Common myeloid progenitor, CD34-positive (primary cell): ENCODE measurements at regions not wholly inside any gene's neighbourhood (a gene's known extent, or its start where the extent isn't known, plus 50 kb on each side); places are given as distances from the start of the nearest gene placed in this dataset.
A peak's percentile ranks its signal among the peaks of the same experiment; 100 is the strongest.

Experiments used
- CTCF ChIA-PET: fragments of 350-600 bp; sonication (Branson Sonifier 250); formaldehyde crosslinking; loops from one replicate; lab custom pipeline; 2021; ENCODE audit warnings: antibody characterized with exemption; lab: Charles Lee
- POLR2A ChIA-PET: fragments of 350-600 bp; sonication (Branson Sonifier 250); formaldehyde crosslinking; loops from one replicate; lab custom pipeline; 2021; ENCODE audit warnings: antibody characterized with exemption; lab: Charles Lee
- DNase-seq, 3 donors: peaks; one replicate each; pipeline versions ENCODE4 v3.0.0 to v3.0.0-alpha.2; 2013
- H3K27ac ChIP-seq, 2 experiments: 1 replicate in 1 of 2; 2 replicates in 1 of 2; pipeline ENCODE4 v1.7.0; 2013; ENCODE audit warnings: inconsistent platforms in 2 of 2, low read length in 2 of 2, mild to moderate bottlenecking in 2 of 2, low read depth in 1 of 2, moderate library complexity in 1 of 2; ENCODE audit not compliant: severe bottlenecking in 2 of 2, insufficient read depth in 1 of 2, poor library complexity in 1 of 2
- H3K27me3 ChIP-seq, 5 experiments: replicated peaks in 2 of 5; 1 replicate in 3 of 5; 2 replicates in 2 of 5; pipeline versions ENCODE4 v1.6.1 to v1.7.0; 2013; ENCODE audit warnings: low read length in 4 of 5, mild to moderate bottlenecking in 2 of 5, moderate library complexity in 2 of 5, inconsistent platforms in 1 of 5; ENCODE audit not compliant: insufficient read depth in 5 of 5, control insufficient read depth in 4 of 5
- H3K36me3 ChIP-seq, 4 experiments: 1 replicate in 2 of 4; 2 replicates in 2 of 4; pipeline versions ENCODE4 v1.6.1 to v1.7.0; 2013; ENCODE audit warnings: low read length in 3 of 4, control low read depth in 1 of 4, mild to moderate bottlenecking in 1 of 4; ENCODE audit not compliant: control insufficient read depth in 4 of 4, insufficient read depth in 4 of 4
- H3K4me1 ChIP-seq, 4 experiments: 1 replicate in 3 of 4; 2 replicates in 1 of 4; pipeline versions ENCODE4 v1.6.1 to v1.7.1; 2013; ENCODE audit warnings: low read length in 3 of 4, mild to moderate bottlenecking in 3 of 4, control low read depth in 1 of 4, inconsistent platforms in 1 of 4, moderate library complexity in 1 of 4; ENCODE audit not compliant: control insufficient read depth in 4 of 4, insufficient read depth in 4 of 4; ENCODE audit errors: control extremely low read depth in 1 of 4
- H3K4me3 ChIP-seq, 7 experiments: 1 replicate in 4 of 7; 2 replicates in 3 of 7; pipeline versions ENCODE4 v1.5.1 to v1.7.0; 2013; ENCODE audit warnings: mild to moderate bottlenecking in 7 of 7, low read length in 6 of 7, moderate library complexity in 6 of 7, inconsistent platforms in 2 of 7, low read depth in 2 of 7, control low read depth in 1 of 7; ENCODE audit not compliant: insufficient read depth in 4 of 7, control insufficient read depth in 1 of 7; ENCODE audit errors: extremely low read depth in 1 of 7
- H3K9me3 ChIP-seq, 5 experiments: 1 replicate in 4 of 5; 2 replicates in 1 of 5; pipeline versions ENCODE4 v1.6.1 to v1.7.1; 2013; ENCODE audit warnings: low read length in 4 of 5, mild to moderate bottlenecking in 2 of 5, inconsistent platforms in 1 of 5, low read depth in 1 of 5, moderate library complexity in 1 of 5; ENCODE audit not compliant: control insufficient read depth in 4 of 5, insufficient read depth in 2 of 5; ENCODE audit errors: control extremely low read depth in 1 of 5
- WGBS: methylation state at CpG from one replicate; pipeline ENCODE4 v1.1.5; 2013; ENCODE audit not compliant: insufficient coverage; 5-methylcytosine and 5-hydroxymethylcytosine counted together

DNA sequence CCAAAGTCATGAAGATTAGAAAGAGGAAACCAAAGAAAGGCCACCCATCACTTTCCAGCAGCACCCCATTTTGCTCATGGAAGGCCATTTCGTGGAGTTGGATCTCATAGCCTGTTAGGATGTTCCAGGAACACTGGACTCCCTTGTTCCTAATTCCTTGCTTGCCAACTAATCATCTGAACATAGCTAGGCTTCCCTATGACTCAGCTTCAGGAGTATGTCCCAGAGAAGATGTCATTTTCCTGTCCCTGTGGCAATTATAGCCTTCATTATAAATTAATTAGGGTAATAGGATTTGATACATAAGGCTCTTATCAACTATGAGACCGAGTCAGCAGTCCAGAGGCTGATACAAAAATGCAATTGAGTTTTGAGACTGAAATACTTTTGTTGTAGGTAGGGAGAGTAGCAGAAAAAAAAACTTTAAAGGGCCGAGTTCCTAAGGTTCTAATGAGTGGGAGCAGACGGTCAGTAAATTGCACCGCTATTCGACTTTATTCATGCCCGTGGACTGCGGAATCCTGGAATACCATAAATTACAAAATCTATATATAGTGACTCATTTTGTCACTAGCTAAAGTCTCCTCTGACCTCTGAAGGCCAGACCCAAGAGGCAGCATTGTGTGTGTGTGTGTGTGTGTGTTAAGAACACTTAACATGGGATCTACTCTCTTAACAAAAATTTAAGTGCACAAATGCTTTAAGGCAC, 311.8 kb downstream of the FBXO15 start:
- Histone ChIP-seq H3K4me1 (peaks cover 0 to 3% (median 0%) of the 10 kb centered on the region in 4 experiments), H3K27me3 (peaks cover 0 to 1% (median 0%) of the 10 kb centered on the region in 5 experiments), H3K27ac (no peak overlapping the region), H3K9me3 (peaks cover 0 to 2% (median 0%) of the 10 kb centered on the region in 5 experiments), H3K36me3 (no peaks in the 10 kb centered on the region), H3K4me3 (no peak overlapping the region)
- POLR2A ChIA-PET, result interaction anchor here (0.6 kb wide), 1 partner anchor 568 kb away, joined by 3 read pairs; no protein-coding TSS in a partner anchor
- WGBS, result 83% methylated on average over 1 of the region's 8 CpGs
- no peak for DNase-seq
- CTCF ChIA-PET, result no interaction called here

GRCh38 chr18:73835039-73835438, 312.6 kb downstream of the FBXO15 start:
- Histone ChIP-seq H3K36me3 (no peaks in the 10 kb centered on the region), H3K9me3 (peaks cover 0 to 2% (median 0%) of the 10 kb centered on the region in 5 experiments), H3K27me3 (peaks cover 0 to 1% (median 0%) of the 10 kb centered on the region in 5 experiments), H3K4me1 (peaks cover 0 to 3% (median 0%) of the 10 kb centered on the region in 4 experiments), H3K27ac (no peak overlapping the region), H3K4me3 (peak overlapping the region in 1 of 7 experiments; percentile 17)
- 89% methylated on average over 3 of the region's 3 CpGs for WGBS
- POLR2A ChIA-PET, result no interaction called here
- CTCF ChIA-PET, result no interaction called here
- DNase-seq, result no peak

- peaks cover 0 to 2% (median 0%) of the 10 kb centered on the region in 5 experiments for H3K9me3 ChIP-seq
- no peaks in the 10 kb centered on the region for H3K4me1 ChIP-seq
- CTCF ChIA-PET, result interaction anchor here (0.6 kb wide), 1 partner anchor 55 kb away, joined by 3 read pairs; no protein-coding TSS in a partner anchor
- DNase-seq, result no peak
- peaks cover 0 to 2% (median 0%) of the 10 kb centered on the region in 5 experiments for H3K27me3 ChIP-seq
- H3K27ac ChIP-seq, result no peak overlapping the region
- no peak overlapping the region for H3K4me3 ChIP-seq
- WGBS, result 97% methylated on average over 6 of the region's 6 CpGs
- POLR2A ChIA-PET, result no interaction called here
- H3K36me3 ChIP-seq, result no peaks in the 10 kb centered on the region
These were observed 315.9 kb downstream of the FBXO15 start for GRCh38 chr18:73831688-73832087.

DNA sequence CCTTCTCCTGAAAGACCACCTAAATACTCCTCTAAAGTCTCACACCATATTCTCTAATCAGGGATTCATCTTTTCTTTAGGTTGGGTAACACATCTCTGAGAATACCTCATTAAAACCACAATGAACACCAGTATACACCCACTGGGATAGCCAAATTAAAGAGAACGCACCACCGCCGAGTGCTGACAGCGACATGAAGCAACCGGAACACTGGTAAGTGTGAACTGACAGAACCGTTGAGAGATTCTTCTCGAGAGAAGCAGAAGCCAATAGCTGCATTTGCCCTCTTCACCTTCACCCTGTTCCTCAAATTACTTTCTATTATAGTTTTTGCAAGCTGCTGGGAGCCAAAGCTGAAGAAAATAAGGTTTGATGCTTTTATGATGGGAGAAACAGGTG, 318.5 kb downstream of the FBXO15 start:
- CTCF ChIA-PET, result interaction anchor here (1.3 kb wide), 1 partner anchor 13 kb away, joined by 4 read pairs; no protein-coding TSS in a partner anchor

DNA sequence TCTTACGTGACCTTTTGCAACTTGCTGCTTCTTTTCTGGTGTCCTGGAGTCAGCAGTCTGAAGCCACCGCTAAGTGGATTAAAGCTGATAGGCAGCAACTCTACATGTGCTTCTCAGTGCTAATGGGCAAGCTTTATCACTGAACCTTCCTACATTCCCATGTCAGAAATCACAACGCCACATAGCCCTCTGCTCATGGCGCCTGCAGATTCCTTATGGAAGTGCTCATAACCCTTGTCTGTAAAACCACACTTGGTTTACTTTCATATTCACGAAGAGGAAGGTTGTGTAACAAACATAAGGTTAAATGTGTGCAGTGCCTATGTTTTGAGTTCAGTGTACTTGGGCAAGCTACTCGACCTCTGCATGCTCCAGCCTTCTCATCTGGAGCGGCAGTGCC, 319.8 kb downstream of the FBXO15 start:
- Histone ChIP-seq H3K27ac (no peak overlapping the region), H3K4me1 (no peaks in the 10 kb centered on the region), H3K9me3 (peaks cover 0 to 2% (median 0%) of the 10 kb centered on the region in 5 experiments), H3K4me3 (no peak overlapping the region), H3K36me3 (no peaks in the 10 kb centered on the region), H3K27me3 (peaks cover 0 to 12% (median 0%) of the 10 kb centered on the region in 5 experiments)
- CTCF ChIA-PET, result no interaction called here
- WGBS, result 87% methylated on average over 3 of the region's 7 CpGs
- DNase-seq, result no peak
- POLR2A ChIA-PET, result no interaction called here

More for the DNA sequence above, 318.5 kb downstream of the FBXO15 start:
- Histone ChIP-seq H3K4me3 (no peak overlapping the region), H3K27ac (no peak overlapping the region), H3K27me3 (peaks cover 0 to 12% (median 0%) of the 10 kb centered on the region in 5 experiments), H3K9me3 (peaks cover 0 to 2% (median 0%) of the 10 kb centered on the region in 5 experiments), H3K36me3 (no peaks in the 10 kb centered on the region), H3K4me1 (no peaks in the 10 kb centered on the region)
- WGBS, result 100% methylated on average over 6 of the region's 7 CpGs
- no peak for DNase-seq
- POLR2A ChIA-PET, result no interaction called here

GRCh38 chr18:73826098-73826497, 321.5 kb downstream of the FBXO15 start:
- ChIA-PET CTCF (no interaction called here), POLR2A (no interaction called here)
- no peak for DNase-seq
- Histone ChIP-seq H3K9me3 (peaks cover 0 to 2% (median 0%) of the 10 kb centered on the region in 5 experiments), H3K27ac (no peak overlapping the region), H3K4me1 (no peaks in the 10 kb centered on the region), H3K36me3 (no peaks in the 10 kb centered on the region), H3K27me3 (peaks cover 0 to 12% (median 0%) of the 10 kb centered on the region in 5 experiments), H3K4me3 (no peak overlapping the region)
- WGBS, result no CpG with 5 or more reads among the region's 2 CpGs

DNA sequence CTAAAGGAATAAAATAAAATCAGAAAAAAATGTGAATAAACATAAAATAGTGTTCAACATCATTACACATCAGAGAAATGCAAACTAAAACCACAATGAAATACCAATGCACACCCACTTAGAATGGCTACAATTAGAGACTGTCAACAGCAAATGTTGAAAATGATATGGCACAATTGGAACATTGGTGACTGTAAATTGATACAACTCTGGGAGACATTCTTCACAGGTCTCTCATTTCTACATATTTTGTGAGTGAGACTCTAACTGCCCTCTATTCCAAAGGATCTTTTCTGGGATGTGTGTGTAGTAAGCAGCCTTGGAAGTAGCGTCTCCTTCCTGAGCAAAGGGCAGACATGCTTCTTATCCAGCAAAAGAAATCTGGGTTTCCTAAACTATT, 323.0 kb downstream of the FBXO15 start:
- DNase-seq, result no peak
- Histone ChIP-seq H3K4me3 (no peak overlapping the region), H3K4me1 (no peaks in the 10 kb centered on the region), H3K36me3 (no peaks in the 10 kb centered on the region), H3K9me3 (peaks cover 0 to under 1% (median 0%) of the 10 kb centered on the region in 5 experiments), H3K27ac (no peak overlapping the region), H3K27me3 (peaks cover 0 to 12% (median 0%) of the 10 kb centered on the region in 5 experiments)
- POLR2A ChIA-PET, result no interaction called here
- CTCF ChIA-PET, result no interaction called here
- WGBS, result no CpG with 5 or more reads among the region's 1 CpG
